ENCODE measurements at regions not wholly inside any gene's neighbourhood (a gene's known extent, or its start where the extent isn't known, plus 50 kb on each side); places are given as distances from the start of the nearest gene placed in this dataset.

DNA sequence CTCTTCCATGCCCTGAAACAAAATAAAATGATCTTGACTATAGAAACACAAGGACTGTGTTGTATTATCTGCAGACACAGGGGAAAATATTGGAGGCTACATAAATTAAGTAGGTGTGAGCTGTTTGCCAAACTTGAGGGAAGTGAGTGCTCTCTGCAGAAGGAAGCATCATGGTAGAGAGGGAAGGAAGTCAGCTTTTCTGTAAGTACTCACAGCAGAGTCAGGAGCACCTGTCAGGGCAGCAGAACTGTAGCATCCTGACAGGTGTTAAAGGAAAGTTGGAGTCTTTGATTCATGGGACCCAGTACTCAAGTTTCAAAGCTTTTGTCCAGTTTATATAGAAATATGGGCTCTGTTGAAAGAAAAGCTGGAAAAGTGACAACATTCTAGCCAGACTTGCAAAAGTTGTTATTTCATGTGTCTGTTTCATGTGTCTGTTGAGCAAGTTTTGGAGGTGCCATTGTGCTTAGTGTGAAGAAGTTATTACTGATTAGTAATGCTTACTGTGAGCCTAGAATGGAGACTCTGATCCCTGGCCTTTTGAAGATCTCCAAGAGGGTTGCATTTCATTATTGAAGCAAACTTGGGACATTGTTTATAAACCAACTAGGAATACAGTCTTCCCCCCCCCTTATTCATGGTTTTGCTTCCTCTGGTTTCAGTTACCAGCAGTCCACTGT, 194.7 kb downstream of the SPATA31D1 start:
- TF ChIP-seq SUZ12 (IDR thresholded peaks at IDR 0.05; ENCODE audit: extremely low read depth, insufficient read depth, insufficient read length) (no peak), ZNF274 (IDR thresholded peaks at IDR 0.05; ENCODE audit: low read depth, low read length) (no peak), YY1 (IDR thresholded peaks at IDR 0.05; ENCODE audit: insufficient read depth, insufficient read length) (no peak)
